ENCODE measurements at regions not wholly inside any gene's neighbourhood (a gene's known extent, or its start where the extent isn't known, plus 50 kb on each side); places are given as distances from the start of the nearest gene placed in this dataset.

DNA sequence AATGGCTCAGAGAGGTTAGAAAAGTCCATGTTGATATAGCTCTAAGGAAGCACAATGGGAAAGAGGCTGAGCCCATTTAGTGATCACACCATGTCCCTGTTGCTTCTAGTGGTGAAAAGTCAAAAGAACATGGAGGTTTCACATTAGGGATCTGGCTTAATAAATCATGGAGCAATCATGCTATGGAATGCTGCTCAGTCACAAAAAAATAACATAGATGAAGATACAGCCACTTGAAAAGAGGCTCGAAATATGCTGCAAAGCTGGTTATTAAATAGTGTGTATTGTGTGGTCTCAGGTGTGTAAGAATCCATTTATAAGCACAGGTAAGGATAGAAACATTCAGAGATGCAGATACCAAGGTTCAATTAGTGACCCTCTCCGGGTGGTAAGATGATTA is 63.6 kb upstream of the CPO start:
- intact Hi-C loops (cut with DNase I) = no loop called here
- Histone ChIP-seq H3K36me3 (no peaks in the 10 kb centered on the region), H3K4me1 (no peaks in the 10 kb centered on the region), H3K9me3 (no peaks in the 10 kb centered on the region), H3K27me3 (no peaks in the 10 kb centered on the region), H3K4me3 (no peak overlapping the region), H3K27ac (no peak overlapping the region)
- TF ChIP-seq POLR2AphosphoS5 (IDR thresholded peaks at IDR 0.05; ENCODE audit: insufficient read depth in 1 of 2, low read depth in 1 of 2) (no peak), POLR2A (IDR thresholded peaks at IDR 0.05) (no peak)
- TF ChIP-seq, protein P1, sequence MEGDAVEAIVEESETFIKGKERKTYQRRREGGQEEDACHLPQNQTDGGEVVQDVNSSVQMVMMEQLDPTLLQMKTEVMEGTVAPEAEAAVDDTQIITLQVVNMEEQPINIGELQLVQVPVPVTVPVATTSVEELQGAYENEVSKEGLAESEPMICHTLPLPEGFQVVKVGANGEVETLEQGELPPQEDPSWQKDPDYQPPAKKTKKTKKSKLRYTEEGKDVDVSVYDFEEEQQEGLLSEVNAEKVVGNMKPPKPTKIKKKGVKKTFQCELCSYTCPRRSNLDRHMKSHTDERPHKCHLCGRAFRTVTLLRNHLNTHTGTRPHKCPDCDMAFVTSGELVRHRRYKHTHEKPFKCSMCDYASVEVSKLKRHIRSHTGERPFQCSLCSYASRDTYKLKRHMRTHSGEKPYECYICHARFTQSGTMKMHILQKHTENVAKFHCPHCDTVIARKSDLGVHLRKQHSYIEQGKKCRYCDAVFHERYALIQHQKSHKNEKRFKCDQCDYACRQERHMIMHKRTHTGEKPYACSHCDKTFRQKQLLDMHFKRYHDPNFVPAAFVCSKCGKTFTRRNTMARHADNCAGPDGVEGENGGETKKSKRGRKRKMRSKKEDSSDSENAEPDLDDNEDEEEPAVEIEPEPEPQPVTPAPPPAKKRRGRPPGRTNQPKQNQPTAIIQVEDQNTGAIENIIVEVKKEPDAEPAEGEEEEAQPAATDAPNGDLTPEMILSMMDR (IDR thresholded peaks at IDR 0.05) = no peak
- no peak for DNase-seq (ENCODE audit: extremely low spot score in 2 of 2)

- TF ChIP-seq POLR2AphosphoS5 (IDR thresholded peaks at IDR 0.05; ENCODE audit: insufficient read depth in 1 of 2, low read depth in 1 of 2) = no peak
- H3K27ac ChIP-seq = no peak overlapping the region
- H3K4me1 ChIP-seq = no peaks in the 10 kb centered on the region
- H3K27me3 ChIP-seq = no peaks in the 10 kb centered on the region
- no peak for DNase-seq (ENCODE audit: extremely low spot score in 2 of 2)
- H3K4me3 ChIP-seq = no peak overlapping the region
- H3K36me3 ChIP-seq = no peaks in the 10 kb centered on the region
- intact Hi-C loops (cut with DNase I) = no loop called here
- no peaks in the 10 kb centered on the region for H3K9me3 ChIP-seq
These were observed 63.0 kb upstream of the CPO start for GRCh38 chr2:206876216-206876860.

DNA sequence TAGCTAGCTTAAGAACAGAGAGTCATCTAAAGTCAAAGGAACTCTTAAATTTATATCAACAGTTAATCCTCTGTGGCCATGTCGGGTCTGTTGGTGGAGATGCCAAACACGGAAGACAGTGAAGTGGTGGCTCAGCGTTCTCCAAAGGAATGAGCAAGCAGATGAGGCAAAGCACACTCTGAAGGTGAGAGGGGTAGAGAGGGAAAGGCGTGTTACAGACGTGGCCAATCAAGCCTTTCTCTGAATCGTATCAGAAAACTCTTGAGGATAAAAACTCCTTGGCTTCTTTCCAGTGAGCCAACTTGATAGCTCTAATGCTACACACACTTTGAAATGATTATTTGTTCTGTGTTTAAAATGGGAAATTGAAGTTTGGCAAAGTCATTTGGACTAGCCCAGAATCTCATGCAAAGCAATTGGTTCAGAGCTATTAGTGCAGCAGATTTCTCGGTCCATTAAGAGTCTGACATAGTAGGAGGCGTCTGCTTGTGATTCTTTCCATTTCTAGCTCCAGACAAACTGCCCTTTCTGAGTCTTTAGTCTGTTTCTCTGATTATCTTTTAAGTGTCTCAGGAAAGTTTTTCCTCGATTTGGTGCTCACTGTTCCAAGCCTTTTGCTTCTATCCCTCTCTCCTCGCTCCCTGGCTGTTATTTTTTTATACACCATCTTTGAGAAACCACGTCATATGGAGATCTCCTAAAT is 57.5 kb upstream of the CPO start:
- Histone ChIP-seq H3K4me3 (no peak overlapping the region), H3K36me3 (no peaks in the 10 kb centered on the region), H3K27ac (no peak overlapping the region), H3K9me3 (no peaks in the 10 kb centered on the region), H3K27me3 (no peaks in the 10 kb centered on the region), H3K4me1 (no peaks in the 10 kb centered on the region)
- DNase-seq (ENCODE audit: extremely low spot score in 2 of 2) = no peak
- intact Hi-C loops (cut with DNase I) = loop anchor here (5.0 kb wide), 1 partner anchor 1430 kb away; no protein-coding TSS in a partner anchor
- TF ChIP-seq POLR2AphosphoS5 (IDR thresholded peaks at IDR 0.05; ENCODE audit: insufficient read depth in 1 of 2, low read depth in 1 of 2) = no peak
- no peak for TF ChIP-seq POLR2A (IDR thresholded peaks at IDR 0.05)
- TF ChIP-seq, protein P1 (IDR thresholded peaks at IDR 0.05) = no peak

DNA sequence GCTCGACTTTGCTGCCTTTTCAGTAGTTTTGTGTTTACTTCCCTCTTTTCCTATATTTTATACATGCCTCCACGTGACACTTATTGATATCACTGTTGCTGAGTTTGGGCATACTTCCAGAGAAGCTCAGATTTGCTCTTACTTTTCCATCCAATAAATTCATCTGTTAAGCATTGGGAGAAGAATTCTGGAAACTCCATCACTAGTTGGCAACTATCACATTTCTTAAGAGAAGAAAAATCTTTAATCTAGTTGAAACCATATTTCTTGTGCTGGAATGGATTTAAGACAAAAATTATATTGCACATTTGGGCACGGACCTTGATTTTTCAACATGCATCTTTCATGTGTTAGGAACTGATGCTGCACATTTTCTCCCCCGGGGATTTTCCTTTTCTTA is 52.6 kb upstream of the CPO start:
- H3K36me3 ChIP-seq = no peaks in the 10 kb centered on the region
- no peaks in the 10 kb centered on the region for H3K27me3 ChIP-seq
- TF ChIP-seq POLR2A (IDR thresholded peaks at IDR 0.05) (no peak), POLR2AphosphoS5 (IDR thresholded peaks at IDR 0.05; ENCODE audit: insufficient read depth in 1 of 2, low read depth in 1 of 2) (no peak)
- TF ChIP-seq, protein P1 (IDR thresholded peaks at IDR 0.05) = no peak
- no peak overlapping the region for H3K4me3 ChIP-seq
- intact Hi-C loops (cut with DNase I) = no loop called here
- no peaks in the 10 kb centered on the region for H3K4me1 ChIP-seq
- DNase-seq (ENCODE audit: extremely low spot score in 2 of 2) = no peak
- H3K27ac ChIP-seq = no peak overlapping the region
- H3K9me3 ChIP-seq = no peaks in the 10 kb centered on the region

DNA sequence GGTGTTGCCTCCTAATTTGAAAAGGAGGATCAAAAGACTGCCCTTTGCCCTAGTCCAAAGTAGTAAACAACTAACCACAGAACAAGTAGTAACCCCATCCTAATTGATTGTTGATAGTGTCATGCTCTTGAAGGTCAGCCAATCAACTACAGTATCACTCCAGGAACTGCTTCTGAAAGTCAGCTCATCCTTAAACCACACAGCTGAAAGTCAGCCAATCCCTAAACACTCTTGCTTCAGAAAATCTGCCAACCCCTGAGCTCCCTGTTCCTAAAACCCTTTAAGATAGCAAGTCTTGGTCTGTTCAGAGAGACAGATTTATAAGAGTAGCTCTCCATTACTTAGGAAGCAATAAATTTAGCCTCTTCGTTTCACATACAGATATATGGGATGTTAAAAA is 51.6 kb upstream of the CPO start:
- Histone ChIP-seq H3K27ac (no peak overlapping the region), H3K9me3 (no peaks in the 10 kb centered on the region), H3K4me1 (no peaks in the 10 kb centered on the region), H3K27me3 (no peaks in the 10 kb centered on the region), H3K36me3 (no peaks in the 10 kb centered on the region), H3K4me3 (no peak overlapping the region)
- TF ChIP-seq, protein P1 (IDR thresholded peaks at IDR 0.05) = no peak
- no peak for TF ChIP-seq POLR2A (IDR thresholded peaks at IDR 0.05)
- TF ChIP-seq POLR2AphosphoS5 (IDR thresholded peaks at IDR 0.05; ENCODE audit: insufficient read depth in 1 of 2, low read depth in 1 of 2) = no peak
- DNase-seq (ENCODE audit: extremely low spot score in 2 of 2) = no peak
- intact Hi-C loops (cut with DNase I) = no loop called here

Measured in vagina (tissue), 2 donors.